Panc1 (cell line): ENCODE measurements at regions not wholly inside any gene's neighbourhood (a gene's known extent, or its start where the extent isn't known, plus 50 kb on each side); places are given as distances from the start of the nearest gene placed in this dataset.

Experiments used
- ATAC-seq: fragments of 200-7000 bp; cut with Tn5 transposase; 2 replicates; pipeline ENCODE4 v1.9.1; 2020; ENCODE audit warnings: mild to moderate bottlenecking, moderate library complexity
- BruUV-seq: library from RNA; stranded (reverse); fragments of 400-500 nt; replicated peaks from 2 replicates; lab custom pipeline; 2021; lab: Mats Ljungman, UMichigan
- CTCF ChIA-PET: fragments of 300-600 bp; sonication (Branson Sonifier 250); formaldehyde crosslinking; loops from one replicate; lab custom pipeline; 2022; ENCODE audit warnings: antibody characterized with exemption; lab: Charles Lee
- POLR2A ChIA-PET: fragments of 300-600 bp; sonication (Branson Sonifier 250); formaldehyde crosslinking; loops from one replicate; lab custom pipeline; 2022; ENCODE audit warnings: antibody characterized with exemption; lab: Charles Lee
- DNase-seq: peaks from one replicate; pipeline ENCODE4 v3.0.0-alpha.2; 2010; ENCODE audit warnings: low read depth, low spot score
- H3K27ac ChIP-seq: 2 replicates; pipeline ENCODE4 v1.5.1; 2011; ENCODE audit warnings: mild to moderate bottlenecking, low read length, inconsistent platforms
- H3K27me3 ChIP-seq: fragments of 200-500 bp; sonication (Bioruptor generic); 2 replicates; pipeline ENCODE4 v1.6.0; 2014; ENCODE audit warnings: low read length, inconsistent platforms; ENCODE audit not compliant: control insufficient read depth, insufficient read depth
- H3K36me3 ChIP-seq: fragments of 200-500 bp; sonication (Bioruptor generic); 2 replicates; pipeline ENCODE4 v1.5.1; 2014; ENCODE audit warnings: inconsistent platforms, mild to moderate bottlenecking, low read length, moderate library complexity; ENCODE audit not compliant: control insufficient read depth, insufficient read depth
- H3K4me1 ChIP-seq: 2 replicates; pipeline ENCODE4 v1.5.1; 2011; ENCODE audit warnings: inconsistent platforms, mild to moderate bottlenecking, low read length, moderate library complexity; ENCODE audit not compliant: control insufficient read depth, insufficient read depth
- H3K4me3 ChIP-seq, 2 experiments: 2 replicates each; pipeline ENCODE4 v1.5.1; 2011 to 2012; ENCODE audit warnings: low read depth in 2 of 2, low read length in 2 of 2, mild to moderate bottlenecking in 2 of 2, inconsistent platforms in 1 of 2, moderate library complexity in 1 of 2
- H3K9me3 ChIP-seq: fragments of 200-500 bp; sonication (Bioruptor generic); 2 replicates; pipeline ENCODE4 v1.5.1; 2014; ENCODE audit warnings: low read depth, mild to moderate bottlenecking, inconsistent platforms, low read length, moderate library complexity; ENCODE audit not compliant: control insufficient read depth, insufficient read depth
- POLR2AphosphoS5 ChIP-seq: IDR thresholded peaks from 2 replicates; pipeline ENCODE4 v1.6.1; 2012; ENCODE audit warnings: mild to moderate bottlenecking, low read depth, low read length, moderate library complexity
- REST ChIP-seq, 2 experiments: IDR thresholded peaks; 2 replicates each; pipeline ENCODE4 v1.6.1; 2011 to 2012; ENCODE audit warnings: low read depth in 2 of 2, control low read depth in 1 of 2, low read length in 1 of 2, mild to moderate bottlenecking in 1 of 2, moderate library complexity in 1 of 2; ENCODE audit not compliant: insufficient read depth in 1 of 2
- SIN3A ChIP-seq: IDR thresholded peaks from 2 replicates; pipeline ENCODE4 v1.6.1; 2012; ENCODE audit warnings: low read depth, mild to moderate bottlenecking, low read length, moderate library complexity, borderline replicate concordance; ENCODE audit not compliant: insufficient read depth
- TCF7L2 ChIP-seq: IDR thresholded peaks from 2 replicates; pipeline ENCODE4 v1.6.1; 2011; ENCODE audit warnings: mild to moderate bottlenecking, low read depth, low read length, inconsistent platforms
- in situ Hi-C: cut with HindIII; loops from 2 replicates; pipeline ENCODE4 v1.10.0; 2016; ENCODE audit warnings: low sequenced_read_pairs, low pct_unique_long_range_greater_than_20kb
- intact Hi-C: fragments of 100-400 bp; cut with micrococcal nuclease; formaldehyde crosslinking; loops from one replicate; pipeline ENCODE4 v1.10.0; 2022; ENCODE audit not compliant: unreplicated experiment
- TF ChIP-seq, protein P1 (sequence below): fragments of 450-650 bp; IDR thresholded peaks from 2 replicates; pipeline ENCODE4 v1.5.1; 2017; ENCODE audit warnings: mild to moderate bottlenecking

DNA sequence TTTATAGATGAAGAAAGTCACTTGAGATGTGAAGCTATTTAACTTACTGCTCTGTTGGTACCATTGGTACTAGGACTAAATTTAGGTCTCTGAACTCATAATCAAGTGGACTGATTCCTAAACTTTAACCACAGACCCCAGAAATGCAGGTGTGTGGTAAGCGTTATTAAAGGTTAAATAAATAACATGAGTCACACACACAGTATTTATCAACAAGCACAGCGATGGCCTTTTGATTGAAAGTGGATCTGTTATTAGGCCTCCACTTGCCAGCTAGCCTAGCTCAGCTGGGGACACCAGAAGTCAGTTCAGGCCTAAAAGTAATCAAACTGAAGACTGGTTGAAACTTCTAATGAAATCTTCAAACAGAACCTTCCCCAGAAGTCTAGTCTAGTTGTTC is 161.3 kb upstream of the DPP10 start:
- no TSS peak for BruUV-seq
- intact Hi-C loops (no loop called here), in situ Hi-C loops (no loop called here)
- ChIA-PET POLR2A (no interaction called here), CTCF (no interaction called here)
- ATAC-seq (no peak), DNase-seq (no peak)
- Histone ChIP-seq H3K27me3 (no peaks in the 10 kb centered on the region), H3K36me3 (no peaks in the 10 kb centered on the region), H3K9me3 (no peaks in the 10 kb centered on the region), H3K4me3 (no peak overlapping the region), H3K27ac (no peak overlapping the region), H3K4me1 (no peaks in the 10 kb centered on the region)
- TF ChIP-seq, protein P1, sequence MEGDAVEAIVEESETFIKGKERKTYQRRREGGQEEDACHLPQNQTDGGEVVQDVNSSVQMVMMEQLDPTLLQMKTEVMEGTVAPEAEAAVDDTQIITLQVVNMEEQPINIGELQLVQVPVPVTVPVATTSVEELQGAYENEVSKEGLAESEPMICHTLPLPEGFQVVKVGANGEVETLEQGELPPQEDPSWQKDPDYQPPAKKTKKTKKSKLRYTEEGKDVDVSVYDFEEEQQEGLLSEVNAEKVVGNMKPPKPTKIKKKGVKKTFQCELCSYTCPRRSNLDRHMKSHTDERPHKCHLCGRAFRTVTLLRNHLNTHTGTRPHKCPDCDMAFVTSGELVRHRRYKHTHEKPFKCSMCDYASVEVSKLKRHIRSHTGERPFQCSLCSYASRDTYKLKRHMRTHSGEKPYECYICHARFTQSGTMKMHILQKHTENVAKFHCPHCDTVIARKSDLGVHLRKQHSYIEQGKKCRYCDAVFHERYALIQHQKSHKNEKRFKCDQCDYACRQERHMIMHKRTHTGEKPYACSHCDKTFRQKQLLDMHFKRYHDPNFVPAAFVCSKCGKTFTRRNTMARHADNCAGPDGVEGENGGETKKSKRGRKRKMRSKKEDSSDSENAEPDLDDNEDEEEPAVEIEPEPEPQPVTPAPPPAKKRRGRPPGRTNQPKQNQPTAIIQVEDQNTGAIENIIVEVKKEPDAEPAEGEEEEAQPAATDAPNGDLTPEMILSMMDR, result no peak
- no peak for TF ChIP-seq POLR2AphosphoS5
- no peak for TF ChIP-seq SIN3A
- TF ChIP-seq REST (IDR thresholded peaks at IDR 0.05; ENCODE audit: insufficient read depth in 1 of 2, low read depth in 2 of 2, low read length in 1 of 2), result no peak
- no peak for TF ChIP-seq TCF7L2

DNA sequence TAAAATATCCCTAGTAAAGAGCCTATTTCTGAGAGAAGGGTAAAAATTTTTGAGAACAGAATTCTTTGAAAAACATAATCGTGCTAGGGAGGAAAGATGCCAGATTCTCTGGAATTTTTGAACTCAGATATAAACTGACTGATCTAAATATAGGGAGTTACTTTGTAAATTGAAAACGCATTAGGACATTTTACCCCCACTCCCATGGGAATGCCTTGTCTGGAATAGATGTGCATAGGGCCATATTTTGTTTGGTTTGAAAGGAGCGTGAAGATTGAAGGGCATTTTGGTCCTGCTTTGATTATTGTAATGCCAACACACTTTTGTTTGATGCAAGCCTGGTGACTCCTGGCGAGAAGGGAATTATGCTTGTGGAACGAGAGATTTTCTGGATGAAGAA is 158.7 kb upstream of the DPP10 start:
- CTCF ChIA-PET, result no interaction called here
- POLR2A ChIA-PET, result no interaction called here

More for the DNA sequence above, 158.7 kb upstream of the DPP10 start:
- Histone ChIP-seq H3K27ac (no peak overlapping the region), H3K4me3 (no peak overlapping the region), H3K9me3 (no peaks in the 10 kb centered on the region), H3K4me1 (no peaks in the 10 kb centered on the region), H3K27me3 (no peaks in the 10 kb centered on the region), H3K36me3 (no peaks in the 10 kb centered on the region)
- DNase-seq (no peak), ATAC-seq (no peak)
- no TSS peak for BruUV-seq
- intact Hi-C loops, result no loop called here
- in situ Hi-C loops, result no loop called here
- TF ChIP-seq POLR2AphosphoS5 (no peak), REST (IDR thresholded peaks at IDR 0.05; ENCODE audit: insufficient read depth in 1 of 2, low read depth in 2 of 2, low read length in 1 of 2) (no peak), TCF7L2 (no peak), SIN3A (no peak)
- TF ChIP-seq, protein P1, result no peak
